Endodermal cell (in vitro differentiated cells): ENCODE measurements at regions not wholly inside any gene's neighbourhood (a gene's known extent, or its start where the extent isn't known, plus 50 kb on each side); places are given as distances from the start of the nearest gene placed in this dataset.

Experiments used
- DNase-seq: peaks from one replicate; pipeline ENCODE4 v3.0.0-alpha.2; 2017
- H3K27ac ChIP-seq: 2 replicates; pipeline ENCODE4 v1.5.1; 2013; ENCODE audit warnings: mild to moderate bottlenecking, low read depth, low read length, moderate library complexity
- H3K27me3 ChIP-seq: 2 replicates; pipeline ENCODE4 v1.6.1; 2013; ENCODE audit warnings: mild to moderate bottlenecking, low read length, moderate library complexity; ENCODE audit not compliant: insufficient read depth, control insufficient read depth, poor library complexity, severe bottlenecking
- H3K36me3 ChIP-seq: 2 replicates; pipeline ENCODE4 v1.7.0; 2013; ENCODE audit warnings: mild to moderate bottlenecking, low read length, moderate library complexity; ENCODE audit not compliant: control insufficient read depth, insufficient read depth
- H3K4me1 ChIP-seq: one replicate; pipeline ENCODE4 v1.7.0; 2013; ENCODE audit warnings: low read length; ENCODE audit not compliant: control insufficient read depth, insufficient read depth
- H3K4me3 ChIP-seq: 2 replicates; pipeline ENCODE4 v1.5.1; 2013; ENCODE audit warnings: mild to moderate bottlenecking, low read length, moderate library complexity
- H3K9ac ChIP-seq: 2 replicates; pipeline ENCODE4 v1.6.1; 2013; ENCODE audit warnings: mild to moderate bottlenecking, low read length, moderate library complexity; ENCODE audit not compliant: poor library complexity, severe bottlenecking; ENCODE audit errors: extremely low read depth
- H3K9me3 ChIP-seq: 2 replicates; pipeline ENCODE4 v1.6.1; 2013; ENCODE audit warnings: mild to moderate bottlenecking, low read length, moderate library complexity; ENCODE audit not compliant: control insufficient read depth
- H3K27ac Mint-ChIP-seq: 2 replicates; pipeline ENCODE4 v1.8.0; 2020; ENCODE audit warnings: mixed read lengths
- H3K27me3 Mint-ChIP-seq: 2 replicates; pipeline ENCODE4 v1.8.0; 2021; ENCODE audit warnings: mild to moderate bottlenecking, mixed read lengths; ENCODE audit not compliant: insufficient read depth
- H3K36me3 Mint-ChIP-seq: 2 replicates; pipeline ENCODE4 v1.8.0; 2020; ENCODE audit warnings: low read depth, mixed read lengths
- H3K4me1 Mint-ChIP-seq: 2 replicates; pipeline ENCODE4 v1.8.0; 2020; ENCODE audit warnings: mixed read lengths
- H3K4me3 Mint-ChIP-seq: 2 replicates; pipeline ENCODE4 v1.8.0; 2020; ENCODE audit warnings: mild to moderate bottlenecking, moderate library complexity, mixed read lengths
- H3K9me3 Mint-ChIP-seq: 2 replicates; pipeline ENCODE4 v1.8.0; 2020; ENCODE audit warnings: mild to moderate bottlenecking, mixed read lengths
- WGBS, 2 experiments: methylation state at CpG; one replicate each; pipeline versions ENCODE4 v1.1.5 to v1.1.7; 2013; ENCODE audit warnings: missing lambda C conversion rate in 2 of 2, mixed read lengths in 1 of 2; ENCODE audit not compliant: insufficient coverage in 1 of 2, insufficient read length in 1 of 2; 5-methylcytosine and 5-hydroxymethylcytosine counted together
- TF ChIP-seq, protein P1 (sequence below): fragments of 200-600 bp; sonication (generic); conservative IDR thresholded peaks from 2 replicates; pipeline ENCODE4 v1.5.0; 2021; ENCODE audit warnings: antibody characterized with exemption, mild to moderate bottlenecking

DNA sequence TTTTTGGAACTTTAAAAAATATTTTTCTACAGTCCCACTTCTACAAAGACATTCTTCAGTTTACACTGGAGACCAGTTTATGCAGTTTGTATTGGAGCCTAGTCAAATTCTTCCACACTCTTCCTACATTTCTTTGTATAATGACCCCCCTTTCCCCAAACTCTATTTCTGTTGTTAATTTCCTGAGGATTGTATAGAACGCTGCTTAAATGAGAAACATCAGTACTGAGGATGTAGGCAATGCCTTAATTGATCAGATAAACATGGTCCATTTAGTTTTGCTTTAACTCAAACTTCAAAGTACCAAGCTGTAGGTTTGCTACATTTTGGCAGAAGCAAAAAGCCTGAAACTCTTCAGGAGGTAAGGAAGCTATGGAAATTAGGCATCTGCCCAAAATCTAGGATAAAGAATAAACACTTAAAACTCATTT, 155.5 kb downstream of the SLC7A11 start:
- H3K4me1 ChIP-seq, result peaks cover 3% of the 10 kb centered on the region
- H3K4me3 ChIP-seq, result no peak overlapping the region
- no peaks in the 10 kb centered on the region for H3K36me3 ChIP-seq
- no peaks in the 10 kb centered on the region for H3K27me3 ChIP-seq
- H3K9me3 Mint-ChIP-seq, result peaks cover 3% of the 10 kb centered on the region
- no peaks in the 10 kb centered on the region for H3K9me3 ChIP-seq
- H3K27ac Mint-ChIP-seq, result no peak overlapping the region
- no peak for DNase-seq
- TF ChIP-seq, protein P1, sequence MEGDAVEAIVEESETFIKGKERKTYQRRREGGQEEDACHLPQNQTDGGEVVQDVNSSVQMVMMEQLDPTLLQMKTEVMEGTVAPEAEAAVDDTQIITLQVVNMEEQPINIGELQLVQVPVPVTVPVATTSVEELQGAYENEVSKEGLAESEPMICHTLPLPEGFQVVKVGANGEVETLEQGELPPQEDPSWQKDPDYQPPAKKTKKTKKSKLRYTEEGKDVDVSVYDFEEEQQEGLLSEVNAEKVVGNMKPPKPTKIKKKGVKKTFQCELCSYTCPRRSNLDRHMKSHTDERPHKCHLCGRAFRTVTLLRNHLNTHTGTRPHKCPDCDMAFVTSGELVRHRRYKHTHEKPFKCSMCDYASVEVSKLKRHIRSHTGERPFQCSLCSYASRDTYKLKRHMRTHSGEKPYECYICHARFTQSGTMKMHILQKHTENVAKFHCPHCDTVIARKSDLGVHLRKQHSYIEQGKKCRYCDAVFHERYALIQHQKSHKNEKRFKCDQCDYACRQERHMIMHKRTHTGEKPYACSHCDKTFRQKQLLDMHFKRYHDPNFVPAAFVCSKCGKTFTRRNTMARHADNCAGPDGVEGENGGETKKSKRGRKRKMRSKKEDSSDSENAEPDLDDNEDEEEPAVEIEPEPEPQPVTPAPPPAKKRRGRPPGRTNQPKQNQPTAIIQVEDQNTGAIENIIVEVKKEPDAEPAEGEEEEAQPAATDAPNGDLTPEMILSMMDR, result no peak
- no peaks in the 10 kb centered on the region for H3K27me3 Mint-ChIP-seq
- H3K36me3 Mint-ChIP-seq, result no peaks in the 10 kb centered on the region
- peaks cover 12% of the 10 kb centered on the region for H3K4me1 Mint-ChIP-seq
- no peak overlapping the region for H3K27ac ChIP-seq
- no peak overlapping the region for H3K4me3 Mint-ChIP-seq
- H3K9ac ChIP-seq, result no peak overlapping the region
- 76% methylated on average over 1 of the region's 1 CpG; no CpG with 5 or more reads in 1 of the 2 experiments for WGBS, 2 experiments

DNA sequence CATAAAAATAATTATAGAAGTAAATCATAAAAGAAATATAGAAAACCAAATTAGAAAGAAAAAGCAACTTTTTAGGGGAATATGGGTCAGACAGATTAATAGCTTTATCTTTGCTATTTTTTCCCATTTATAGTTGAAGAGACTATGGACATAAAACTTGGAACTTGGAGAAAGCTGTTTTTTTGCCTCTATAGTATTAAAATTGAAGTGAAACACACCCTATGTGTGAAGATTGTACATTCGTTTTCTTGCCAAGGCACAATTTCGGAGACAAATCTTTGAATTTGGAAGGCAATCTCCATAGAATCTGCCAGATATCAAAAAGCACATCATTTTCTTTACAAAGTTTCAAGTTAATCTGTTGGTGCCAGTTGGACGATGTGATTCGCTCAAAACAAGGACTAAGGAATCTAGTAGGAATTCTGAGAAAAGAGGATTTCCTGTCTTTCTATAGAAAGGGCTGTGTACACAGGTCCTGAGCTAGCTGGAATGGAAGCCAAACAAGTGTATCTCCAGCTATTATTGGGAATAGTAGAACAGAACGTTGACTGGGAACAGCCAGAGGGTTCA, 156.3 kb downstream of the SLC7A11 start:
- TF ChIP-seq, protein P1, result no peak
- Mint-ChIP-seq H3K27me3 (no peaks in the 10 kb centered on the region), H3K36me3 (no peaks in the 10 kb centered on the region), H3K9me3 (peaks cover 3% of the 10 kb centered on the region), H3K27ac (no peak overlapping the region), H3K4me3 (no peak overlapping the region), H3K4me1 (peaks cover 14% of the 10 kb centered on the region)
- Histone ChIP-seq H3K27me3 (no peaks in the 10 kb centered on the region), H3K36me3 (no peaks in the 10 kb centered on the region), H3K9me3 (no peaks in the 10 kb centered on the region), H3K27ac (no peak overlapping the region), H3K9ac (no peak overlapping the region), H3K4me3 (no peak overlapping the region), H3K4me1 (peaks cover 3% of the 10 kb centered on the region)
- DNase-seq, result no peak
- 91 to 93% methylated on average over 4 to 5 of the region's 5 CpGs for WGBS, 2 experiments

DNA sequence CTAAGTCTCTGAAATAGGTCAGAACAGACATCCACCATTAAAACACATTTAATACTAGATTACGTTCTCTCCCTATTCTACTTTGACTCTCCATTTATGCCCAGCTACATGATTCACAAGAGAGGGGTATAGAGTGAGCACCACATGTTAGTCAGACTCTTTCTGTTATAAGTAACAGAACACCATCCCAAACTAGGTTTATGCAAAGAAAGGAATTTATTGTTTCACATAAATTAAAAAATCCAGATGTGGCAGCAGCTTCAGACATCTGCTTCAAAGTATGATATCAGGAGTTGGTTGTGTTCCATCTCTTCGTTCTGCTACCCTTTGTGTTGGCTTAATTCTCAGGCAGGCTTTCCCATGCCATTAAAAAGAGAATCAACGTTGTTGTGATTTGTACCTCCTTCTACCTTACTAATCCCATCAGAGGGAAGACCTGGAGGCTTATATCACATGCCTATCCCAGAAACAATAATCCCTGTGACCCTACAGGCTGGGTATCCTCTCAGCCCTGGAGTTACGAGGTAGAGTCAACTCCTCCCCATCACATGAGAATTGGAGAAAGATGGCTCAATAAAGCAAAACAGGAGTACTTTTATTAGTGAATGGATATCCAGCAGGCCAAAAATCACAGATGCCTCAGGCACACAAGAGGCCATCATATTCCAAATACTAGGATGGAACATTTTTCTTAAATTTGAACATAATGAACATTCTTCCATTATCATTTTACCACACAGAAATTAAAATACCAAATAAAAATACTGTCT, 163.2 kb downstream of the SLC7A11 start:
- H3K4me3 ChIP-seq, result no peak overlapping the region
- no peak overlapping the region for H3K9ac ChIP-seq
- H3K9me3 ChIP-seq, result no peaks in the 10 kb centered on the region
- TF ChIP-seq, protein P1, result no peak
- H3K36me3 ChIP-seq, result no peaks in the 10 kb centered on the region
- 83 to 92% methylated on average over 1 to 4 of the region's 4 CpGs for WGBS, 2 experiments
- H3K36me3 Mint-ChIP-seq, result no peaks in the 10 kb centered on the region
- no peaks in the 10 kb centered on the region for H3K27me3 Mint-ChIP-seq
- no peak for DNase-seq
- no peaks in the 10 kb centered on the region for H3K4me1 ChIP-seq
- H3K27ac Mint-ChIP-seq, result no peak overlapping the region
- H3K4me3 Mint-ChIP-seq, result no peak overlapping the region
- peaks cover 13% of the 10 kb centered on the region for H3K4me1 Mint-ChIP-seq
- no peaks in the 10 kb centered on the region for H3K27me3 ChIP-seq
- H3K27ac ChIP-seq, result no peak overlapping the region
- no peaks in the 10 kb centered on the region for H3K9me3 Mint-ChIP-seq
